VCaP (cell line): ENCODE measurements at regions not wholly inside any gene's neighbourhood (a gene's known extent, or its start where the extent isn't known, plus 50 kb on each side); places are given as distances from the start of the nearest gene placed in this dataset.

Experiments
- H3K27ac ChIP-seq: fragments of 450-650 bp; 2 replicates; pipeline ENCODE4 v1.5.1; 2017
- TF ChIP-seq, protein P1 (sequence below): fragments of 450-650 bp; conservative IDR thresholded peaks from 2 replicates; pipeline ENCODE4 v1.5.1; 2017; ENCODE audit warnings: mild to moderate bottlenecking, moderate library complexity

DNA sequence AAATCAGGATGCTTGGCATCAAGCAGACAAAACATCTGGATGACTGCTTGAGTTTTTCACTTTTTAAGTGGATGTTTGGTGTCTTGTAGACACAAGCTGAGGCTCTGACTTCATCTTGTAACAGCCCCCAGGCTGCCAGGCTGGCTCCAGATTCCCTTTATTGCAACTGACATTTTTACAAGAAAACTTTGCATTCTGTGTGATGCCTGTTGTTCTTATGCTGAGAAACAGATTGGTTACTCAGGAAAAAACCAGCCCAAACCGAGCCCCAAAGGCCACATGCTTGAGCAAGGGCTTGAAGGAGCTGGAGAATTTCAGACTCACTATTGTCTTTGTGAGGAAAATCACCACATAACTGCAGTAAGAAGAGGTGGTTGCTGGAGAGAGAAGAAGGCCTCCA lies 98.4 kb upstream of the PREP start:
- no peak overlapping the region for H3K27ac ChIP-seq
- TF ChIP-seq, protein P1, sequence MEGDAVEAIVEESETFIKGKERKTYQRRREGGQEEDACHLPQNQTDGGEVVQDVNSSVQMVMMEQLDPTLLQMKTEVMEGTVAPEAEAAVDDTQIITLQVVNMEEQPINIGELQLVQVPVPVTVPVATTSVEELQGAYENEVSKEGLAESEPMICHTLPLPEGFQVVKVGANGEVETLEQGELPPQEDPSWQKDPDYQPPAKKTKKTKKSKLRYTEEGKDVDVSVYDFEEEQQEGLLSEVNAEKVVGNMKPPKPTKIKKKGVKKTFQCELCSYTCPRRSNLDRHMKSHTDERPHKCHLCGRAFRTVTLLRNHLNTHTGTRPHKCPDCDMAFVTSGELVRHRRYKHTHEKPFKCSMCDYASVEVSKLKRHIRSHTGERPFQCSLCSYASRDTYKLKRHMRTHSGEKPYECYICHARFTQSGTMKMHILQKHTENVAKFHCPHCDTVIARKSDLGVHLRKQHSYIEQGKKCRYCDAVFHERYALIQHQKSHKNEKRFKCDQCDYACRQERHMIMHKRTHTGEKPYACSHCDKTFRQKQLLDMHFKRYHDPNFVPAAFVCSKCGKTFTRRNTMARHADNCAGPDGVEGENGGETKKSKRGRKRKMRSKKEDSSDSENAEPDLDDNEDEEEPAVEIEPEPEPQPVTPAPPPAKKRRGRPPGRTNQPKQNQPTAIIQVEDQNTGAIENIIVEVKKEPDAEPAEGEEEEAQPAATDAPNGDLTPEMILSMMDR, result no peak

DNA sequence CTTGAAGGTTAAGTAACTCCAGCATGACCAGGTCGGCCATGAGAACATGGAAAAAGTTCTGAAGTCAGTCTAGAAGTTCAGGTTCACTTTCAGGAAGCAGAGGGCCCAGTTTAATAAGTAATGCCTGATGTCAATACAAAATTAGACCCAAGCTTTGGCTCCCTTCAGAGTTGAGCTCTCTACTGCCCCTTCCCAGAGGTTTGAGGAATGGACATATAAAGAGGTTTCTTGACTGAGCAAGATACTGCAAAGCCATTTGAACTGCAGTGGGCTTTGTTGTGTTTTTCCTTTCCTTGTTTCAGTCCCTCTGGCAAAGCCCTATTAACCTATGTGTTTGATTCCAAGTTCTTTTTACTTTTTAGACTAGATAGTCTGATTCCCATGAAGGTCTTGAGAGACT lies 97.8 kb upstream of the PREP start:
- TF ChIP-seq, protein P1, result no peak
- no peak overlapping the region for H3K27ac ChIP-seq

DNA sequence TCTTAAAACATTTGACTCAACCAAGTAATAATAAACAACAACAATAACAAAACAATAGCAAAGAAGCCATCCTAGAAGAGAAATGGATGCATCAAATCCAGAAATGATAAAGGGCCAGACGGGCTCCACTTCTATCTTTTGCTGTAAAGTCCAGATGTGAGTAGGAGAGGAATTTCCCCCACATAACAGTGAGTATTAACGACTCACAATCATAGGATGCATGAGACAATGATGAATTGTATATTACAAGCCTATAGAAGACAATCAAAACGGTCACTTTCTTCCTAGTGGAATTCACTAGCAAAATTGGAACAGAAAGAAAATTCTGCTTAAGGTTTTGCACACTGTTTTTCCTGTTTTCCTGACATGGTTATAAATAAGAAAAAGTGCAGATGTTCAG lies 97.0 kb upstream of the PREP start:
- no peak overlapping the region for H3K27ac ChIP-seq
- TF ChIP-seq, protein P1, result no peak

DNA sequence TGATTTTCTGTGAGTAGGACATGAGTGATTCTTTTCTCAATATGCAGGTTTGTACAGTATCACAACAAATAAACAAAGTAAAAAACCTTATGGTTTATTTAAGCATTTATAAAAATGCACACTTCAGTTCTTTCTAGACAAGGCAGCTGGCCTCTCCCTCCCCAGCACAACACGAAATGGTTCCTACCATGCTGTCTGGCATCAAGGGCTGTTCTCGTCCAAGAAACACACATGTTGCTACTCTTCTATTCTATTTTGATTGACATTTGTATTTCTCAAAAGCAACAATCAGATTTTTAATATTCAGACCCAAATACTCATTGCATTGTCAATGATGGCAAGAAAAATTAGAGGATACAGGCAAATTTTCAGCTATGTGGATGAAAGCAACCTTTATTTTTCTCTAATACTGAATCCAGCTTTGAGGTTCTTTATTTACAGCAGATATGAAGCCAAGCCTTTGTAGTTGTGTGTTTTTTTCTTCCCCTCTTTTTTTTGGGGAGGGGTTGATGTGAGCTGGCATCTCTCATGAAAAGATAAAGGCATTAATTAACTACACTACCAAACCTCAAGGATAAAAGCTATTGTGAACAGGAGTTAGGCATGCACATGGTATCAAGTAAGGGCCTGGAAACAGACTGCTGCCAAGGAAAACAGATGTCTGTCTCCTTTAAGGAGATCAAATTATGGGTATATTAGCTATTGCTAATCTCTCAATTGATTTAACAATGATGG lies 96.4 kb upstream of the PREP start:
- H3K27ac ChIP-seq, result no peak overlapping the region
- TF ChIP-seq, protein P1, result no peak

DNA sequence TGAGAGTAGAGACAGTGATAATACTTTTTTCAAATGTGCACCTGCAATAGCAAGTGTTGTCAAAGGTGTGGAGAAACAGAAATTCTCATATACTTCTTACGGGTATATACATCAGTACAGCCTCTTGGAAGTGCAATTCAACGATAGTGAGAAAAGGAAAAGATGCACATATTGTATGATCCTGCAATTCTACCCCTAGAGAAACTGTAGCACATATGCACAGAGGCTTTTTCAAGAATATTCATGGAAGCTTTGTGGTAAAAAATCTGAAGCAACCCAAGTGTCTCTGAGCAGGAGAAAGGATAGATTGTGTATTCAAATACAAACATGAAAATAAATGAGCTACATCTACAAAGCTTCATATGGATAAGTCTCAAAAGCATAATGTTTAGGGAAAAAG lies 94.7 kb upstream of the PREP start:
- no peak overlapping the region for H3K27ac ChIP-seq
- TF ChIP-seq, protein P1, result no peak

DNA sequence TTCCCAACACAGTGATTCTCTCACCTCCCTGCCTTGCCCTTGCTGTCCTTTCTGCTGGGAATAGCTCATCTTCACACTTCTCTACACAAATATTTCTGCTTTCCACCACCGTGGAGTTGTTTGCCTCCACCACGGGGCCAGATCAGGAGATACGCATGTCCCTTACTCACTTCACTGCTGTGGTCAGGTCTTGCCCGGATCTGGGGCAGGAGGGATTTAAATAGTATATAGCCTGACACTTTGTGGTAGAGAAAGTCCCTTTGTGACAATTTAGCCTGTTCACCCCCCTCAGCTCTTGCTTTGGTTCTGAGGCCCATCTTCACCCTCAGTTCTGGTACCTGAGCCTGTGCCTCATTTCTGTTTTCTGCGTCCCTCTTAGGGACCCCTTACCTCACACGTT lies 92.6 kb upstream of the PREP start:
- TF ChIP-seq, protein P1, result no peak
- no peak overlapping the region for H3K27ac ChIP-seq

DNA sequence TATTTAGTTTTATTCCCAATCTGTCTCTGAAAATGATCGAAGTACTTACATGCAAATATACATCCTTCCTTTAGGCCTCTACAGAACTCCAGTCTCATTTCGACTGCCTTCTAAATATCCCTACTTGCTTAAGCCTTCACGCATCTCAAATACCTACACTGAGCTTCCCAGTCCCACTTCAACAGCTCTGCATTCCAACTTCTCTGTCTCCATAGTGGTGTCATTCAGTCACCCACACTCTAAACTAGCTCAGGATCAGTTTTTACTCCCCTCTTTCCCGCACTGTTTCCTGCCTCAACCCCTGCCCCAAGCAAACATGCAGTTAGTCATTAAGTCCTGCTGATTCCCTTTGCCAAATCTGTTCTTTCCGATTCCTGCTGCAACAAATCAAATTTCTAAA lies 91.8 kb upstream of the PREP start:
- no peak overlapping the region for H3K27ac ChIP-seq
- TF ChIP-seq, protein P1, result no peak
